ENCODE measurements at regions not wholly inside any gene's neighbourhood (a gene's known extent, or its start where the extent isn't known, plus 50 kb on each side); places are given as distances from the start of the nearest gene placed in this dataset.
"Not testable (repeated sequence)": the region's sequence is repeated elsewhere in the genome, so short reads cannot be mapped to it uniquely, and the experiment has no call there.

DNA sequence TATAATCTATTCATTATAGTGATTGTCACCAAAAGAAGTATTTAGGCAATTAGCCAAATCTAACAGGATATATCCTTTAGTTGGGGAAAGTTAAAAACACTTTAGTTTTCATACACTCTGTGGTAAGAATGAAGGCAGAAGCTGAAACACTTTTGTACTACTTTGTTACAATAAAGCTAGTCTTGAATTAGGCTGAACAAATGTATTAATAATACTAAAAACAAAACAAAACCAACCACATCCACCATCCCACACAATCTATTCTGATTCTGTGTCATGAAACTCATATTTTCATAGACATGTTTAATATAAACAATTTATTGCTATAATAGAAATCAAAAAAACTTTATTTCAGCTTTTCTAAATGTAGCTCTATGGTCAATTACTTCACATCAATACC is 508.8 kb downstream of the ZEB2 start:
- no peak for DNase-seq (ENCODE audit: low spot score)

DNA sequence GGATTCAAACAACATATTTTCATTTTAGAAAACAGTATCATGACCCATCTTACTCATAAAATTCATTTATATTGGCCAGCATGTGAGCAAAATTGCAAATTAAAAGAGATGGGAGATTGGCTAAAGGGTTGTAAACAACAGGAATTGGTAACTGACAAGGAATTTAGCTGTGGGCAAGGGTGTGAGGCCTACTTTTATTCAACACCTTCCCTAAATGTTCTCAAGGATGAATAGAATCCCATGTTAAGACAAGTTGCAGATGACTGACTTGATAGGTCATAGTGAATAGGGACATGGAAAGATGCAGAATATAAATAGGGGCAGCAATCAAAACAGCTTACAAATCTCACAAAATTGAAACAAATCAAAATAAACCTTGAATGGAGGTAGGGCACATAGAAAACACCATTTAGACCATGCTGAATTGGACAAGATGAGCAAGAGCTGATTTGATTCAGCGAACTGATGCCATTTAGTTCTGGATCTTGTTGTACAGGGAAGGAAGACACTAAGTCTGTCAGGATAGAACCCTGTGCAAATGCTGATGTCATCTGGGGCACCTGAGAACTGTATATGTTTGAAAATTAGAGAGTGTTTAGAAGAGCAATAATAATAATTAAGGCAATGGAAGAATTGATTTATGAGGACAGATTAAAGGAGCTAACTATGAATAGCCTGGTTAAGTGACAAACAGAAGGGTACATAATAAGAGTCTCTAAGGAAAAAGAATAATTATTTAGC is 509.7 kb downstream of the ZEB2 start:
- no peak for DNase-seq (ENCODE audit: low spot score)

DNA sequence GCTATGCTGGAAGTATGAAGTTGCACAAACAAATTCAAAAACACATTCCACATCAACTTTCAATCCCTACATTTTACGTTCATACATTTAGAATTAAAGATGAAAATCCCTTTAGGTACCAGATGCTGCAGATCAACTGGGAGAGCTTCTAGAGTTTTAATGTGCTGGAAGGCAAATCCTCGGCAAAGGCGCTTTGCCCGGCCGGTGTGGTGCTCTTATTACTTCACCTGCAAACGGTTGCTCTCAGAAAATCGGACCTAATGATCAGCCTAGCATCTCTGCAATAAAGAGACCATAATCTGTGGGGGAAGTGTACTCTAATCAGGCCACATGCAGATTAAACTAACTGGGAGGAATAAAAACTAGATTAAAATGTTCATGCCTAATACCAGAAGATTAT is 513.8 kb downstream of the ZEB2 start:
- DNase-seq (ENCODE audit: low spot score) = no peak

DNA sequence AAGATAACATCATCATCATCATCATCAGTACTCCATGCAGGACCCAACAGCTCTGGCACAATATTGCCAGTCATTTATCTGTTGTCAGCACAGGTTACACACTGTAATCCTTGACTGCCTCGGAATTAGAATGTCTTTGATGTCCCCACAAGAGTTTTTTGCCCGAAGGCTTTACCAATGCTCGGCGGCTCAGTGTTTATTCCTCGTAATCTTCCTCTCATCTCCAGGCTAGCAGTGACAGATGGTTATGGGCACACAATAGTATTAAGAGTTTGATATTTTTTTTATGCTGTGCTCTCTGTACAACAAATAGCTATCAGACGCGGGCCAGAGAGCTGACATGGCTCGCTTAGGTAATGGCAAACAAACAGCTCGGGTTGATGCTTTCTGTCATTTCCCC is 515.2 kb downstream of the ZEB2 start:
- DNase-seq (ENCODE audit: low spot score) = no peak

DNA sequence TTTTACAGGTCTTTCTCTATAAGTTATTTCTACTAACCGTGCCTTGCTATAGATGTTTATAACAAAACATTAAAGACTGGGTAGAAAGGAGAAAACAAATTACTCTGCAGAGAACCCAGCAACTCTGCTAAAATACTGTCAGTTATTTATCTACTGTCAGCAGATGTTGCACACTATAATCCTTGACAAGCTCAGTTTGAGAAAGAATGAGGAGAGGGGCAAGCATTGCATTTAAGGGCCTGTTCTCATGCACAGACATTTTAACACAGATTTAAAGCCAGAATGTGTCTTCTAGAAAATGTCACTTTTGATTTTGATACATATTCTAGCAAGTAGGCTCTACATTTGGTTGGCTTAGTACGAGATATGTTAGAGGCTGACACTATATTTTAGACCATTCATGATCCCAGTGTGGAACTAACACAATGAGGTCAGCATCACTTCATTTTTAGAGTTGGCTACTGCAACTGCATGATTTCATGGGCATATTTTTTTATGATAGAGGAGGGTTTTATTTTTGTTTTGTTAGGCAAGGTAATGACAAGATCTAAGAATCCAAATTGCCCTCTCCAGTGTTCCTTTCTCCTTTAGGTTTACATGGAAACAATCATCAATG is 516.4 kb downstream of the ZEB2 start:
- DNase-seq (ENCODE audit: low spot score) = no peak

DNA sequence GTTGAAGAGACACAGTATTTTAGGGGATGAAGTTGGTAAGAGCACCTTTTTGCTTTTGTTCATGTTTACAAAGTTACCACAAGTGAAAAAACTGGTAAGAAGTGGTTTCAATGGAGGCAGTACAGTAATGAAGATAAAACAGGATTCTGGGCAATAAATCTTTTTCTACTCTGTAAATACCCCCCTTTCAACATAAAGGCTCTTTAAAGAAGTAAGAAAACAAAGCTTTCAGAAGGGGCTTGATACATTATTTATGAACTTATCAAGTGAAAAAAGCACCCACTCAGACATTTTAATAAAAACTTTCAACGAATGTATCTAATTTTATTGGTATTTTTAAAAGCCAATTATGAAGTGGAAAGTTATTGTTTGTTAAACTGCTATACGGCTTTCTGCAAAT is 522.9 kb downstream of the ZEB2 start:
- no peak for DNase-seq (ENCODE audit: low spot score)

DNA sequence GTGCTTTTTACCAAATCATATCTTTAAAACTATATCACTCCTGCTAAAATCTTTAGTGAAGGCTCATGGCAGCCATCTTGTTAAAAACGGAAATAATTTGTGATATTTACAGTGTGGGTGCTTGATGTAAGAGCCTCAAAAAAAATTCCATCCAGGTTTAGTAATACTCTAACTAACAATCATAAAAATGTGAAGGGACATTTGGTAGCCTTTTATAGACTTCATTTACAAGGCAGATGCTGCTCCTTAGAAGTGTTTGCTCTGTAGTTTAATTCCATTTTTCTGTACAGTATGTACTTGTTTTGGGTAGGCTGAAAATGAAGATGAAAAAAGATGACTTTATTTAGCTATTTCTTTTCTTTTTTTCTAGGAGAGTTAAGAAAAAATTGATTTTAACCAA is 525.0 kb downstream of the ZEB2 start:
- DNase-seq (ENCODE audit: low spot score) = no peak

DNA sequence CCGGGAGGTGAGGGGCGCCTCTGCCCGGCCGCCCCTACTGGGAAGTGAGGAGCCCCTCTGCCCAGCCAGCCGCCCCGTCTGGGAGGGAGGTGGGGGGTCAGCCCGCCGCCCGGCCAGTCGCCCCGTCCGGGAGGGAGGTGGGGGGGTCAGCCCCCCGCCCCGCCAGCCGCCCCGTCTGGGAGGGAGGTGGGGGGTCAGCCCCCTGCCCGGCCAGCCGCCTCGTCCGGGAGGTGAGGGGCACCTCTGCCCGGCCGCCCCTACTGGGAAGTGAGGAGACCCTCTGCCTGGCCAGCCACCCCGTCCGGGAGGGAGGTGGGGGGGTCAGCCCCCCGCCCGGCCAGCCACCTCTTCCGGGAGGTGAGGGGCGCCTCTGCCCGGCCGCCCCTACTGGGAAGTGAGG is 528.3 kb downstream of the ZEB2 start:
- DNase-seq (ENCODE audit: low spot score) = not testable (repeated sequence)

DNA sequence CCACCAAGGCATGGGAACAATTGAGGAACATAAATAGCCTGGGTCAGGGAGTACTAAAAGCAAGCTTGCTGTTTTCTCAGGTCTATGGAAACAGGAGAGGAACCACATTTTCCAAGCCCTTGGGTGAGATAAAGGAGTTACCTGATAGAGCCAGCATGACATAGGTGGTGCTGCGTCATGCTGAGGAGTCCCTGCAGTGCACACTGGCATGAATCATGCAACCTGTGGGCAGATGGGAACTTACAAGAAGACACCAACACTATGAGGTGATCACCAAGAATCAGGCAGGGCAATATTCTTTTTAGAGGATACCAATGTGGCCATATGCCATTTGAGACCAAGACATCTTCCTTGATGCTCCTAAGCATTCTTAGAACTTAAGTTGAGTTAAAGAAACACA is 531.8 kb downstream of the ZEB2 start:
- no peak for DNase-seq (ENCODE audit: low spot score)

DNA sequence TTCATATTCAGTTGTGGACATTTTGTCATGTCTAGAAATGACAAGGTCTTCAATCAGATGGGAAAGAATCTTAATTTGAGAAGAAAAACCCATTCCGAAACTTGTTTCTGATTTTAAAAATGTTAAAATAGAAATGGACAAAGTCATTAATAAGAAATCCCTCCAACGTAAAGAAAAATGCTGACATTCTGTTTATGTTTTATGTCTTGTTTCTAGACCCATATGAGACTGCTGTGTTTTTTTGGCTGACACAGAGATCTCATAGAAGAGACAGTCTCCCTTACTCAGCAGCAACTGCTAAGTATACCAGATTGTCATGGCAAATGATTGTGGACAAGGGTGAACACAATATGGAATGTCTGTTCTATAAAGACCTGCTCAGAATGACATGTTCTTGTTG is 538.5 kb downstream of the ZEB2 start:
- DNase-seq (ENCODE audit: low spot score) = no peak

DNA sequence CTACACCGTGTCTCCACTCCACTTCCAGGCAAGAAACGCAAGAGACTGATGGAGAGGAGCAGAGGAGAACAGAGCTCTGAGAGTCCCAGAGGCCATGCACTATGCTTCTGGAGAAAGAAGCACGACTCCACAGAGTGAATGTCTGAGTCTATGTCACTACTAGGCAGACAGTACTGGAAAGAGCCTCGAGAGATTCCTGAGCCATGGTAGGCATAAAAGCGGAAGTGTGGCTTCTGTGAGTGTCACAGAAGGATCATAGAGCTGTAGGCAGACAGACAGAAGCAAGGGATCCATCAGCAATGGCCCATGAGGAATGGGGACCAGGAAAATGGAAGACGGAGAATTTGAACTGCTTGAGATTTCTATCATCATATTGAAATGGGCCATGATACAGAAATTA is 542.6 kb downstream of the ZEB2 start:
- no peak for DNase-seq (ENCODE audit: low spot score)

DNA sequence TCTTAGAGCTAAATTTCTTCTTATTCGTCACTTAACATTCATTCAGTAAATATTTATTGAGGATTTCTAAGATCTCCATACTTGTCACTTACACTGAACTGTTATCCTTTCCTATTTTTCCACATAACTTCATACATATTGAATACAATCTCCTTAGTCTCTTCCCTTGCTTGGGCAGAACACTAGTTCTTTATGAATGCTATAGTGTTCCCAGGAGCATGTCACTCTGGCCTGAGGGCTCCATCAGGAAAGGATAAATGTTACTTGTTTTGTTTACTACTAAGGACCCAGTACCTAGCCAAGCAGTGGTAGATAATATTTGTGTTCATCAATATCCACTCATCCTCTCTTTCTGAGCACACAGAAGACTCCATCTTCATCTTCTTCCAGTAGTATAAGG is 544.7 kb downstream of the ZEB2 start:
- no peak for DNase-seq (ENCODE audit: low spot score)

DNA sequence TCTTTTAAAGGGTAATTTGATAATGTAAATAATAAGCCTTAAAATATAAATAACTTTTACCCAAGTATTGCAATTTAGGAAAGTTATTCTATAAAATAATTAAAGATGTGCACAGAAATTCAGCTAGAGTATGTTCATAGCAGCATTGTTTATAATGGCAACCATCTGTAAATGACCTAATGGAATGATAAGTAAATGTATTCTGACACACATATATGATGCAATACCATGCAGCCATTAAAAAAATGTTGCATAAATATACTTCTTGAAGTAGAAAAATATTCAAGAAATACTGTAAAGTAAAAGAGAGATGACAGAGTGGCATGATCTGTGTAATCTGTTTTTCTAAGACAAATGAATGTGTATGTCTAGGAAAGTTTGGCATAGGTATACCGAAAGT is 545.7 kb downstream of the ZEB2 start:
- no peak for DNase-seq (ENCODE audit: low spot score)

DNA sequence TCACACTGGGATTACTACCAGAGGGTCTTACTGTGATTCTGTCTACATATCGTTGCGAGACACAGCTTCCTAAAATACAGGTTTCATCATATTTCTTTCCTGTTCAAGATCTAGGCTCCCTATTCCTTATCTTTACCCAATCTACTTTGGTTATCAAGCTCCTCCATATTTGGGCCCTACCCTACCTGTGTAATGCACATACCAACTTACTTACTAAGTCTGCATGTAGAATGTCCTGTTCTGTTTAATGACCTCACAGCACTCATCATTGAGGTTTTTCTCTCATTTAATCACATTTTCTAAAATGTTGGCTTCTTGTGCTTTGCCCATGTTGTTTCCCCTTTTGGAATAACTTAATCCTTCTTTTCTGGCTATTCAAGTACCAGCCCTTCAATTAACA is 551.1 kb downstream of the ZEB2 start:
- DNase-seq (ENCODE audit: low spot score) = no peak

DNA sequence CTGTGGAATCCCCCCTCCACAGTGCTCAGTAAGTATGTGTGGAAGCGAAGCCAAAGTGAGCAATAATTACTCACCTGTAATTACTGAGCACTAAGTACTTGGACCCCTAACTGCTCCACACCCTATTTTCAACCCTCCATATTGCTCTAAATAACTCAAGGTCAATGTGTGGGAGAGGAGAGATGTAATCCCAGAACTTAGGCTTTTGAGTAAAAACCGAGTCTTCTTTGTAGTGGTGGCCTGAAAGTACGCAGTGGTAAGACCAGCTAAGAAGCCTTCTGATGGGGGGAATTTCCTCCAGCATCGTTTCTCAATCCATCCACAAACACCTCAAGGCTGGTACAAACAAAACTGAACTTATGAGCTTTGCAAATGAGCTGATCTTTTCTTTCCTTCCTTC is 551.6 kb downstream of the ZEB2 start:
- no peak for DNase-seq (ENCODE audit: low spot score)

DNA sequence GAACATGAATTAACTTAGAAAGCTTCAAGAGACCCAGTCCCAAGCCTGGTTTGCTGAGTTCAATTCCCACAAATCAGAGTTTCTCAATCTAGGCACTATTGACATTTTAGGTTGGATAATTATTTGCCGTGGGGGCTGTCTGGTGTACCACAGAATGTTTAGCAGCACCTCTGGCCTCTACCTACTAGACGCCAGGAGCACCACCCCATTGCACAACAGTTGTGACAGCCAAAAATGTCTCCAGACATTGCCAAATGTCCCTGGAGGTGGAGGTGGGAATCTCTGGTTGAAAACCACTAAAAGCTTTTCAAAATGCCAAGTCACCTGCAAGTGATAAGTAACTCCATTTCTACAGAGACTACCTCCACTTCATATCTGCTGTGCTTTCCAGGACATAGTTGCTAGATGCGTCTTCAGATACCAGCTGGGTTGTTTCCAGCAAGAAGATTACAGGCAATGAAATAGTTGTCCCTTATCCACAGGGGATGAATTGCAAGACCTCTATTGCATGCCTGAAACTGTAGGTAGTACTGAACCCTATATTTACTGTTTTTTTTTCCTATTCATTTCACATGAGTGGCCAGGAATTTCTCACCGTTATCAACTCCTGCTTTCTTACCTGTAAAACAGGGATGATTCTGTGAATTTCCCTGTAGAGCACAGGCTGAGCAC is 554.3 kb downstream of the ZEB2 start:
- DNase-seq (ENCODE audit: low spot score) = no peak

DNA sequence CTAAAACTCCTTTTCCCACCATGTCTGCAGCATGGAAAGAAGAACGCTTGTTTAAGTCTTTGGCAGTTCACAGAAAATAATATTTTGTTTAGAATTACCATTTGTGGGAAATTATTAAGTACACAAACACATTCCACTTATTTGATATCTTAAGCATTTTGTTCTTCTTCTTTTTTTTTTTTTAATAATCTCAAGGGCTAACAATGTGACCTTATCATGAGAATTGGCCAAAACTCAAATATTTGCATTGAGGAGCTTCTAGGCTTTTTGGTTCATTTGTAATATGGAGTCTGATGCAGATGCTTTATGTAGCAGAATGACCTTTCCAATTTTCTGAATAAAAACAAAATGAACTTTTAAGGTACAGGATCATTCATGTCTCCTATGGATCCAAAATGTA is 555.0 kb downstream of the ZEB2 start:
- DNase-seq (ENCODE audit: low spot score) = no peak

DNA sequence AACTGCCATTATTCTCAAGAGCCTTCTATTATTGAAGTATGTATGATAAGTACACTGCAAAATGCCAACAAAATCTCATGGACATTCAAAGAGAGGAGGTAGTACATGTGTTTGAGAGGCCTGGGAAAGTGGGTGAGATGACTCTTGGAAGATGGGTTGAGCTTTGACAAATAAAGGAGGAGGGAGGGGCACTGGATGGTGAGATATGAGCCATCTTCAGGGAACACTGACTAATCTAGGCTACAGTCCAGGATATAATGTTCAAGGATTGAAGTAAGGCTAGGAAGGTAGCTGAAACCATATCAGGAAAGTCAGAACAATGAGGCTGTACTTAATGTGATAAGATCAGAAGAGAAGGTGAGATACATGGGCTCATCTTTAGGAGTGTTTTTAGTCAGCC is 559.7 kb downstream of the ZEB2 start:
- DNase-seq (ENCODE audit: low spot score) = no peak

DNA sequence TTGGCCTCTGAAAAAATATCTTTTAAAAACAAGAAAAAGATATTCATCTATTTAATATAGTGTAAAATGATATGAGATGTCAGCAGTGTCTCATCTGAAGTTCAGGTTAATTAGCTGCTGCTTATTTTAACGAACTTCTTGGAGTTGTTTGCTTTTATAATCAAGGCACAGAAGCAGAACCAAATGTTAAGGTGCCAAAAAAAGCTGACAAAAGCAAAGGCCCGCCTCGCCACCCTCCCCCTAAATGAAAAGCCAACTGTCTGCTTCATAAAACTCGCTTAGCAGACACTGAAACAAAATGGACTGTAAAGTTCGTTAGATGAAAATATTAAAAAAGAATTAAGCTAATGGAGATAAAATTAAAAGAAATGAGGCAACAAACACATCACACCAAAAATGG is 562.6 kb downstream of the ZEB2 start:
- DNase-seq (ENCODE audit: low spot score) = no peak

DNA sequence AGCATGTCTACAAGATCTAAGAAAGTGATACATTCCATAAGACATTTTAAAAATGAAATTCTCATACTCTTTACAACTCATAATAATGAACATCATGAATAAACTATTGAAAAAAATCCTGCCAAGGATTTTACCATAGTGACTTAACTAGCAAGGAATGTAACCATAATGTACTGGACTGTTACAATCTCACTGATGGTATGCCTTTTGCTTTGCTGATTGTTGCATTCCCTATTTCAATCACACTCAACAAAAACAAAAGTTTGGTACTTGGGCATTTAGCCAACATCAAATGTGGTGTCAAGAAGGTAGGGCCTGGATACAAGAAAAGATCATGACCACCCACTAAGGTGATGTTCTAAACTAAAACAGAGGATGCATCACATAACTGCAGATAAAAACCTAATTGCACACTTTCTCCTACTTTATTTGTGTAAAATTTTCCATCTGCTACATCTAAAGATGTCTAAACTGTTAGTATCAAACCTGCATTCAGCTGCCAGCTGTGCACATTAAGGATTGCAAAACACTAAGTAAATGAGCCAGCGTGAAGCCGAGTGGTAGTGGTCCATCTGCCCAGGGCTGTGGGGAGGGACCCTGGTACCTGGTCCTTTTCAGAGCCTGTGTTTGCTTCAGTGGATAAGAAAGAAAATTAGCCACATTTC is 564.4 kb downstream of the ZEB2 start:
- no peak for DNase-seq (ENCODE audit: low spot score)

DNA sequence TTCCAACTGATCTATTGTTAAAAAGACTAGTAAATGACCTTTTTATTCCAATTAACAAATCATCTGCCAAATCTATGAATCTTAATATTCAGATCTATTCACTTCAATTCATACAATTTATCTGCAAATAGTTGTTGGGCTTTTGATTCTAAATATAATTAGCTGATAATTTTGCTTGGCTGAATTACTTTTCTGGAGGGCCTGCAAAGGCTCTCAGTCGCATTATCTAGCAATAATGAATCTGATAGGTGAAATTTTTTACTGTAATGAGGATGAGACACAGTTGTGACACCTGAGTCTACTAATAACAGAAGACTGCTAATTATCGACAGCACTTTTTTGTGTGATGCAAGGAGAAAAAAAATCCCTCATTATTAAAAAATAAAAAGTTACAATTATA is 565.1 kb downstream of the ZEB2 start:
- DNase-seq (ENCODE audit: low spot score) = no peak

DNA sequence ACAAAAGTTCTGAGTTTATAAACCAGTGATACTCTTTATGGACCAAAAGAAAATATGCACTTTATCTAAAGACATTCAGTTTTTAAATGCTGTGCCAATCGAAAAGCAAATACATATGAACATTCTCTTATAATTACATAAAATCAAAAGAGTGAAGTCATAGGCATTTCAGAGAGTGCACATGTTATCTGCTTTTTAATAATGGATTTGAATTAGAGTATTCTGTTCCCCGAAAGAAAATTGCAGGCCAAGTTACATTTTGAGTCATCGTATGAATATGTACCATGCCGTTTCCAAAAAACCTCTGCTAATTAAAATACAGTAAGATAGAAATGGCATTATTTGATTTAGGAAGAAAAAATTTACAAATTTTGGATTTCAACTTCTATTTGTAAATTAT is 565.7 kb downstream of the ZEB2 start:
- no peak for DNase-seq (ENCODE audit: low spot score)

DNA sequence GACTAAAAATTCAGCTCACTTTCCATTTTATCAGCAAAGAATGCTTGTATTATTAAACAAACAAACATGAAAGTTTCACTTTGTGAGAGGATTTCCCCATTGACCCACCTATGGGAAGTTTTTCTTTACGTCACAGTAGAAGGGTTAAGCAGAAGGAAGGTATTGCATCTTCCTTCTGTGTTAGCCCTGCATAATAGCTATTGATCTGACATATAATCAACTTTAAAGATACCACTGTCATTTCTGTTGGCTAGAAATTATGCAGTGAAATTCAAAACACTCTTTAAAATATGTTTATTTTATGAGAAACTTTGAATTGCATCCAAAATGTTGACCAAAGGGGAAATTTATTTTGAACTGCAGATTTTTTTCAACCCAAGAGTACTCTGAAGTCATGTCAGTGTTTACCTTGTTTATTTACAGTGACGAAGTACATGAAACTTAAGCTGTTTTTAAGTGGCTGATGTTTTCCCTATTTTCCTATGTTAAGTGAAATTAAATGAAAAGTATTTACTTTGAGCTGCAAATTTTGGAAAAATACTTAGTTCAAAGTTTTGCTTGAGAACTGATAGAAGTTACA is 566.4 kb downstream of the ZEB2 start:
- no peak for DNase-seq (ENCODE audit: low spot score)

All from RKO (cell line).